Keratinocyte (primary cell): ENCODE measurements at regions not wholly inside any gene's neighbourhood (a gene's known extent, or its start where the extent isn't known, plus 50 kb on each side); places are given as distances from the start of the nearest gene placed in this dataset.
"Not testable (repeated sequence)": the region's sequence is repeated elsewhere in the genome, so short reads cannot be mapped to it uniquely, and the experiment has no call there.

ENCODE experiments used
- DNase-seq: peaks from one replicate; pipeline ENCODE4 v3.0.0-alpha.2; 2011; ENCODE audit warnings: low read depth, missing footprints, low spot score
- FAIRE-seq: peaks from 2 replicates; lab custom pipeline; 2011; peaks lifted over from hg19 to GRCh38; lab: Jason Lieb, UNC
- H2AFZ ChIP-seq: 2 replicates; pipeline ENCODE4 v1.6.0; 2012; ENCODE audit warnings: low read length, control low read depth, inconsistent platforms; ENCODE audit not compliant: control insufficient read depth
- H3K27ac ChIP-seq: 2 replicates; pipeline ENCODE4 v1.5.1; 2011; ENCODE audit warnings: low read length; ENCODE audit not compliant: control insufficient read depth, insufficient read depth
- H3K27me3 ChIP-seq: 3 replicates; pipeline ENCODE4 v1.6.0; 2011; ENCODE audit warnings: low read length; ENCODE audit not compliant: control insufficient read depth, insufficient read depth; ENCODE audit errors: extremely low read depth
- H3K36me3 ChIP-seq, 2 experiments: 2 replicates in 1 of 2; 3 replicates in 1 of 2; pipeline ENCODE4 v1.5.1; 2011; ENCODE audit warnings: low read length in 2 of 2, mild to moderate bottlenecking in 1 of 2; ENCODE audit not compliant: control insufficient read depth in 2 of 2, insufficient read depth in 2 of 2; ENCODE audit errors: extremely low read depth in 1 of 2
- H3K4me1 ChIP-seq: 3 replicates; pipeline ENCODE4 v1.5.1; 2011; ENCODE audit warnings: low read length; ENCODE audit not compliant: control insufficient read depth, insufficient read depth; ENCODE audit errors: extremely low read depth
- H3K4me2 ChIP-seq: 3 replicates; pipeline ENCODE4 v1.6.0; 2011; ENCODE audit warnings: low read depth, low read length; ENCODE audit not compliant: control insufficient read depth, insufficient read depth; ENCODE audit errors: extremely low read depth
- H3K4me3 ChIP-seq, 3 experiments: fragments of 200-600 bp in 1 of 3; sonication (generic) in 1 of 3; 2 replicates in 2 of 3; 3 replicates in 1 of 3; pipeline ENCODE4 v1.5.1; 2011 to 2016; ENCODE audit warnings: low read length in 3 of 3, mild to moderate bottlenecking in 3 of 3, control low read depth in 2 of 3, inconsistent platforms in 1 of 3, low read depth in 1 of 3, mixed read lengths in 1 of 3, mixed run types in 1 of 3, moderate library complexity in 1 of 3; ENCODE audit not compliant: control insufficient read depth in 2 of 3, insufficient read depth in 2 of 3; ENCODE audit errors: extremely low read depth in 1 of 3
- H3K79me2 ChIP-seq: 2 replicates; pipeline ENCODE4 v1.6.0; 2012; ENCODE audit warnings: low read length; ENCODE audit not compliant: control insufficient read depth, insufficient read depth
- H3K9ac ChIP-seq: 3 replicates; pipeline ENCODE4 v1.6.0; 2011; ENCODE audit warnings: low read length; ENCODE audit not compliant: control insufficient read depth, insufficient read depth; ENCODE audit errors: extremely low read depth
- H3K9me1 ChIP-seq: 3 replicates; pipeline ENCODE4 v1.6.0; 2011; ENCODE audit warnings: low read length; ENCODE audit not compliant: control insufficient read depth, insufficient read depth; ENCODE audit errors: extremely low read depth
- H3K9me3 ChIP-seq: 2 replicates; pipeline ENCODE4 v1.5.1; 2012; ENCODE audit warnings: low read depth, low read length; ENCODE audit not compliant: control insufficient read depth
- H4K20me1 ChIP-seq: 3 replicates; pipeline ENCODE4 v1.6.0; 2011; ENCODE audit warnings: low read length; ENCODE audit not compliant: control insufficient read depth, insufficient read depth; ENCODE audit errors: extremely low read depth
- EZH2 ChIP-seq: IDR thresholded peaks from one replicate; pipeline ENCODE4 v1.6.1; 2012; ENCODE audit warnings: inconsistent platforms, mild to moderate bottlenecking, low read length, moderate library complexity
- dilution Hi-C: fragments of 300-500 bp; cut with MboI; formaldehyde crosslinking; loops from one replicate; pipeline ENCODE4 v1.7.0; 2020; ENCODE audit warnings: low sequenced_read_pairs; ENCODE audit not compliant: extremely low pct_ligation_motif_present
- TF ChIP-seq, protein P1 (sequence below), 3 experiments: IDR thresholded peaks in 1 of 3; conservative IDR thresholded peaks in 1 of 3; optimal IDR thresholded peaks in 1 of 3; 2 replicates in 2 of 3; 3 replicates in 1 of 3; pipeline versions ENCODE3 to v1.5.1; 2011; ENCODE audit warnings: low read length in 3 of 3, mild to moderate bottlenecking in 3 of 3, moderate library complexity in 2 of 3, control low read depth in 1 of 3, inconsistent platforms in 1 of 3; ENCODE audit not compliant: insufficient read depth in 2 of 3; ENCODE audit errors: extremely low read depth in 1 of 3

DNA sequence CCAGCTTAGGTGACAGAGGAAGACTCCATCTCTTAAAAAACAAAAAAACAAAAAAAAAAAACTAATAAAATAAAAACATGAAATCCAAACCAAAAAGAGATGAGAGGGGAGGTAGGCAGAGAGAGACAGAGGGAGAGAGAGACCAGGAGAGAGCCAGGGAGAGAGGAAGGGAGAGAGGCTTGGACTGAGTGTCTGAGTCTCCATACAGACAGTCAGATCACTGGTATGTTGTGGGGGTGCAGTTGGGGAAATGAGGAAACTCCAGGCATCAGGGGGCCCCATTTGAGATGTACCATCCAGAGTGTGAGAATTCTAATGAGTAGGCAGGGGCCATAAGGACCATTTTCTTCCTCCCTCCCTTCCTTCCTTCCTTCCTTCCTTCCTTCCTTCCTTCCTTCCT lies 53.1 kb upstream of the SEPTIN5 start:
- DNase-seq (no peak), FAIRE-seq (no peak)
- H3K9me3 ChIP-seq = no peaks in the 10 kb centered on the region
- H3K27ac ChIP-seq = no peak overlapping the region
- no peak overlapping the region for H3K4me3 ChIP-seq
- dilution Hi-C loops = no loop called here
- no peaks in the 10 kb centered on the region for H3K79me2 ChIP-seq
- no peak overlapping the region for H3K9ac ChIP-seq
- no peaks in the 10 kb centered on the region for H3K9me1 ChIP-seq
- TF ChIP-seq, protein P1, sequence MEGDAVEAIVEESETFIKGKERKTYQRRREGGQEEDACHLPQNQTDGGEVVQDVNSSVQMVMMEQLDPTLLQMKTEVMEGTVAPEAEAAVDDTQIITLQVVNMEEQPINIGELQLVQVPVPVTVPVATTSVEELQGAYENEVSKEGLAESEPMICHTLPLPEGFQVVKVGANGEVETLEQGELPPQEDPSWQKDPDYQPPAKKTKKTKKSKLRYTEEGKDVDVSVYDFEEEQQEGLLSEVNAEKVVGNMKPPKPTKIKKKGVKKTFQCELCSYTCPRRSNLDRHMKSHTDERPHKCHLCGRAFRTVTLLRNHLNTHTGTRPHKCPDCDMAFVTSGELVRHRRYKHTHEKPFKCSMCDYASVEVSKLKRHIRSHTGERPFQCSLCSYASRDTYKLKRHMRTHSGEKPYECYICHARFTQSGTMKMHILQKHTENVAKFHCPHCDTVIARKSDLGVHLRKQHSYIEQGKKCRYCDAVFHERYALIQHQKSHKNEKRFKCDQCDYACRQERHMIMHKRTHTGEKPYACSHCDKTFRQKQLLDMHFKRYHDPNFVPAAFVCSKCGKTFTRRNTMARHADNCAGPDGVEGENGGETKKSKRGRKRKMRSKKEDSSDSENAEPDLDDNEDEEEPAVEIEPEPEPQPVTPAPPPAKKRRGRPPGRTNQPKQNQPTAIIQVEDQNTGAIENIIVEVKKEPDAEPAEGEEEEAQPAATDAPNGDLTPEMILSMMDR (optimal IDR thresholded peaks at IDR 0.05 in 1 of 3, IDR thresholded peaks at IDR 0.05 in 1 of 3, conservative IDR thresholded peaks at IDR 0.05 in 1 of 3; ENCODE audit: extremely low read depth in 1 of 3, insufficient read depth in 2 of 3, low read length in 3 of 3) = no peak
- TF ChIP-seq EZH2 = no peak
- no peak overlapping the region for H3K4me2 ChIP-seq
- H3K27me3 ChIP-seq = peaks cover 3% of the 10 kb centered on the region
- H3K4me1 ChIP-seq = no peaks in the 10 kb centered on the region
- H4K20me1 ChIP-seq = no peaks in the 10 kb centered on the region
- no peaks in the 10 kb centered on the region for H3K36me3 ChIP-seq
- no peak overlapping the region for H2AFZ ChIP-seq

- H3K4me3 ChIP-seq, H2AFZ ChIP-seq, H3K4me2 ChIP-seq, H3K4me1 ChIP-seq, dilution Hi-C loops, H3K9me3 ChIP-seq, DNase-seq, H3K36me3 ChIP-seq, H3K79me2 ChIP-seq, H3K27ac ChIP-seq, H3K9me1 ChIP-seq, FAIRE-seq, H4K20me1 ChIP-seq, H3K9ac ChIP-seq: not testable (repeated sequence)
- H3K27me3 ChIP-seq = peaks cover 11% of the 10 kb centered on the region
Measured at GRCh38 chr22:19662049-19662684, 52.1 kb upstream of the SEPTIN5 start.

DNA sequence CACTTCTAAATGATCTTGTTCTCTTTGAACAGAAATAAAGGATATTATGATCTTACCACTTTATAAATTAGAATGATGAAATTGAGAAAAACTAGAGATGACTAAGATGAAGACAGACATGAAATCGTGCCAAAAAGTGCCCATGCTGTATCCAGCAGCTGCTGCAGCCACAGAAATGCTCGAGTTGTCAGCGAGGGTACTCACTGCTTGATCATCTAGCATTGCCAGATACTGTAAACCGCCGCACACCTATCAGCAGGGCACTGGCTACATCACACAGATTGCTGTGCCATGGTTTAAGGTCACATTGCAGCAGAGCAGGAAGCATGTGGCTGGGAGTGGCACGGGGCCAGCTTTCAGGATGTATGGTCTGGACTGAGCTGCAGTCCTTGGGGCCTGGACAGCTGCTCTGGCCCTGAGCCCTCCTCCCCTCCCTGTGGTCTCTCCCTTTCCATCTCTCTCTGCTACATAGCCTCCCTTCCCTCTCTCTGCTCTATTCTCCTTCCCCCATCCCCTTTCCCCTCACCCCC lies 51.0 kb upstream of the SEPTIN5 start:
- TF ChIP-seq, protein P1 (optimal IDR thresholded peaks at IDR 0.05 in 1 of 3, IDR thresholded peaks at IDR 0.05 in 1 of 3, conservative IDR thresholded peaks at IDR 0.05 in 1 of 3; ENCODE audit: extremely low read depth in 1 of 3, insufficient read depth in 2 of 3, low read length in 3 of 3) = no peak
- TF ChIP-seq EZH2 = no peak
- Histone ChIP-seq H3K4me2 (no peak overlapping the region), H3K9me3 (no peaks in the 10 kb centered on the region), H3K4me1 (no peaks in the 10 kb centered on the region), H3K79me2 (no peaks in the 10 kb centered on the region), H4K20me1 (no peaks in the 10 kb centered on the region), H3K9ac (no peak overlapping the region), H3K27ac (no peak overlapping the region), H2AFZ (no peak overlapping the region), H3K27me3 (peaks cover 11% of the 10 kb centered on the region), H3K36me3 (no peaks in the 10 kb centered on the region), H3K4me3 (no peak overlapping the region), H3K9me1 (no peaks in the 10 kb centered on the region)
- no peak for FAIRE-seq
- DNase-seq = no peak
- dilution Hi-C loops = no loop called here
